ENCODE measurements at regions not wholly inside any gene's neighbourhood (a gene's known extent, or its start where the extent isn't known, plus 50 kb on each side); places are given as distances from the start of the nearest gene placed in this dataset.

- DNase-seq (ENCODE audit: low spot score) (no peak), FAIRE-seq (no peak), ATAC-seq (no peak)
- Histone ChIP-seq H3K79me2 (ENCODE audit: insufficient read depth, low read length) (no peaks in the 10 kb centered on the region), H3K27me3 (ENCODE audit: control insufficient read depth in 1 of 2, insufficient read depth in 2 of 2, low read length in 2 of 2) (no peaks in the 10 kb centered on the region), H2AFZ (ENCODE audit: low read length) (no peak overlapping the region), H4K20me1 (ENCODE audit: insufficient read depth, low read length) (no peaks in the 10 kb centered on the region), H3K36me3 (replicated peaks in 1 of 2; ENCODE audit: control insufficient read depth in 1 of 2, insufficient read depth in 2 of 2, low read length in 2 of 2) (no peaks in the 10 kb centered on the region), H3K4me3 (replicated peaks in 1 of 3; ENCODE audit: insufficient read depth in 1 of 3, low read depth in 2 of 3, low read length in 3 of 3) (no peak overlapping the region), H3K9me3 (ENCODE audit: low read length) (peaks cover 76% of the 10 kb centered on the region), H3K9ac (ENCODE audit: insufficient read depth, low read depth, low read length) (no peak overlapping the region), H3K4me1 (ENCODE audit: insufficient read depth, low read length) (no peaks in the 10 kb centered on the region), H3K4me2 (ENCODE audit: low read depth, low read length) (no peak overlapping the region), H3K27ac (ENCODE audit: extremely low read length, insufficient read depth, low read length) (no peak overlapping the region)
- WGBS (ENCODE audit: low lambda C conversion rate): 35% methylated on average over 3 of the region's 3 CpGs
- TF ChIP-seq ZNF577 (CRISPR knock-in tag; IDR thresholded peaks at IDR 0.05; ENCODE audit: borderline replicate concordance, low read depth) (no peak), CEBPB (IDR thresholded peaks at IDR 0.05; ENCODE audit: borderline replicate concordance, low read depth, low read length) (no peak), SP140L (CRISPR knock-in tag; IDR thresholded peaks at IDR 0.05; ENCODE audit: borderline replicate concordance) (no peak)
- ChIA-PET CTCF (ENCODE audit: low intra/inter-chr PET ratio, low total read pairs) (no interaction called here), POLR2A (no interaction called here)
- in situ Hi-C loops (cut with HindIII; ENCODE audit: extremely low pct_ligation_motif_present, low pct_unique_long_range_greater_than_20kb) (no loop called here), intact Hi-C loops (cut with micrococcal nuclease; ENCODE audit: unreplicated experiment) (no loop called here)
- BruUV-seq (replicated peaks): no TSS peak
Observed at GRCh38 chr20:52637201-52637600, 335.0 kb upstream of the TSHZ2 start.

- DNase-seq (ENCODE audit: low spot score): no peak
- BruUV-seq (replicated peaks): no TSS peak
- Histone ChIP-seq H3K36me3 (replicated peaks in 1 of 2; ENCODE audit: control insufficient read depth in 1 of 2, insufficient read depth in 2 of 2, low read length in 2 of 2) (no peaks in the 10 kb centered on the region), H3K9me3 (ENCODE audit: low read length) (peaks cover 48% of the 10 kb centered on the region), H3K4me2 (ENCODE audit: low read depth, low read length) (no peak overlapping the region), H3K4me1 (ENCODE audit: insufficient read depth, low read length) (no peaks in the 10 kb centered on the region), H2AFZ (ENCODE audit: low read length) (no peak overlapping the region), H3K9ac (ENCODE audit: insufficient read depth, low read depth, low read length) (no peak overlapping the region), H4K20me1 (ENCODE audit: insufficient read depth, low read length) (no peaks in the 10 kb centered on the region), H3K4me3 (replicated peaks in 1 of 3; ENCODE audit: insufficient read depth in 1 of 3, low read depth in 2 of 3, low read length in 3 of 3) (no peak overlapping the region), H3K79me2 (ENCODE audit: insufficient read depth, low read length) (no peaks in the 10 kb centered on the region), H3K27me3 (ENCODE audit: control insufficient read depth in 1 of 2, insufficient read depth in 2 of 2, low read length in 2 of 2) (no peaks in the 10 kb centered on the region), H3K27ac (ENCODE audit: extremely low read length, insufficient read depth, low read length) (no peak overlapping the region)
- POLR2A ChIA-PET: no interaction called here
- WGBS (ENCODE audit: low lambda C conversion rate): 44% methylated on average over 4 of the region's 4 CpGs
- no peak for FAIRE-seq
- intact Hi-C loops (cut with micrococcal nuclease; ENCODE audit: unreplicated experiment): no loop called here
- ATAC-seq: no peak
- CTCF ChIA-PET (ENCODE audit: low intra/inter-chr PET ratio, low total read pairs): no interaction called here
- in situ Hi-C loops (cut with HindIII; ENCODE audit: extremely low pct_ligation_motif_present, low pct_unique_long_range_greater_than_20kb): no loop called here
- TF ChIP-seq E2F1 (CRISPR knock-in tag; IDR thresholded peaks at IDR 0.05) (no peak), ZBTB44 (CRISPR knock-in tag; IDR thresholded peaks at IDR 0.05) (no peak), ZNF720 (CRISPR knock-in tag; IDR thresholded peaks at IDR 0.05) (no peak), TBX3 (IDR thresholded peaks at IDR 0.05; ENCODE audit: borderline replicate concordance) (no peak), PATZ1 (CRISPR knock-in tag; IDR thresholded peaks at IDR 0.05) (no peak), SNAPC4 (CRISPR knock-in tag; IDR thresholded peaks at IDR 0.05) (no peak)
Observed at GRCh38 chr20:52631469-52631868, 340.7 kb upstream of the TSHZ2 start.
